C4-2B (cell line): ENCODE measurements at regions not wholly inside any gene's neighbourhood (a gene's known extent, or its start where the extent isn't known, plus 50 kb on each side); places are given as distances from the start of the nearest gene placed in this dataset.

Source experiments
- ZFX ChIP-seq: fragments of 450-650 bp; IDR thresholded peaks from 2 replicates; pipeline ENCODE4 v1.6.1; 2017
- TF ChIP-seq, protein P1 (sequence below): fragments of 450-650 bp; conservative IDR thresholded peaks from 2 replicates; pipeline ENCODE4 v1.5.1; 2017; ENCODE audit warnings: mild to moderate bottlenecking

GRCh38 chr3:163139600-163139999 lies 1643.0 kb downstream of the OTOL1 start:
- TF ChIP-seq, protein P1, sequence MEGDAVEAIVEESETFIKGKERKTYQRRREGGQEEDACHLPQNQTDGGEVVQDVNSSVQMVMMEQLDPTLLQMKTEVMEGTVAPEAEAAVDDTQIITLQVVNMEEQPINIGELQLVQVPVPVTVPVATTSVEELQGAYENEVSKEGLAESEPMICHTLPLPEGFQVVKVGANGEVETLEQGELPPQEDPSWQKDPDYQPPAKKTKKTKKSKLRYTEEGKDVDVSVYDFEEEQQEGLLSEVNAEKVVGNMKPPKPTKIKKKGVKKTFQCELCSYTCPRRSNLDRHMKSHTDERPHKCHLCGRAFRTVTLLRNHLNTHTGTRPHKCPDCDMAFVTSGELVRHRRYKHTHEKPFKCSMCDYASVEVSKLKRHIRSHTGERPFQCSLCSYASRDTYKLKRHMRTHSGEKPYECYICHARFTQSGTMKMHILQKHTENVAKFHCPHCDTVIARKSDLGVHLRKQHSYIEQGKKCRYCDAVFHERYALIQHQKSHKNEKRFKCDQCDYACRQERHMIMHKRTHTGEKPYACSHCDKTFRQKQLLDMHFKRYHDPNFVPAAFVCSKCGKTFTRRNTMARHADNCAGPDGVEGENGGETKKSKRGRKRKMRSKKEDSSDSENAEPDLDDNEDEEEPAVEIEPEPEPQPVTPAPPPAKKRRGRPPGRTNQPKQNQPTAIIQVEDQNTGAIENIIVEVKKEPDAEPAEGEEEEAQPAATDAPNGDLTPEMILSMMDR: no peak
- TF ChIP-seq ZFX: no peak
